GM20000 (cell line): ENCODE measurements at regions not wholly inside any gene's neighbourhood (a gene's known extent, or its start where the extent isn't known, plus 50 kb on each side); places are given as distances from the start of the nearest gene placed in this dataset.

Experiments used
- DNase-seq: peaks from one replicate; pipeline ENCODE4 v3.0.0; 2012; ENCODE audit warnings: low spot score
- TF ChIP-seq, protein P1 (sequence below): IDR thresholded peaks from 2 replicates; pipeline ENCODE4 v1.5.1; 2012; ENCODE audit warnings: mild to moderate bottlenecking, control low read depth; ENCODE audit errors: extremely low read depth, missing control alignments

DNA sequence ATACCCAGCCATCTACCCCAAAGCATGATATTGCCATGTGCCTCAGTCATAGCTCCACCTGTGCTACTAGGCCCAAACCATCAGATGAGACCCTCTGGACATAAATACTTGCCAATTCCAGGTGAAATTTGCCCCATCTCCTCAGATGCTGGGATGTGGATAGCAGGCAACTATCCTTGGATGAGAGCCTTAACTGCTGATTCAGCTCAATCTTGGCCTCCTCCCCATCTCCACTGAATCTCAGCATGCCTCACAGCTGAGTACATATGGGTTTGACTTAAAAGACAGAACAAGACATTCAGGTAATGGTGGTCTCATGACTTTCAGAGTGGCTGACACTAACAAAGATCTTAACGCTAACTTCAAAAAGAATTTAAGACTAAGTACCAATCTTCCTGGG is 50.8 kb upstream of the KLHL13 start:
- no peak for DNase-seq
- TF ChIP-seq, protein P1, sequence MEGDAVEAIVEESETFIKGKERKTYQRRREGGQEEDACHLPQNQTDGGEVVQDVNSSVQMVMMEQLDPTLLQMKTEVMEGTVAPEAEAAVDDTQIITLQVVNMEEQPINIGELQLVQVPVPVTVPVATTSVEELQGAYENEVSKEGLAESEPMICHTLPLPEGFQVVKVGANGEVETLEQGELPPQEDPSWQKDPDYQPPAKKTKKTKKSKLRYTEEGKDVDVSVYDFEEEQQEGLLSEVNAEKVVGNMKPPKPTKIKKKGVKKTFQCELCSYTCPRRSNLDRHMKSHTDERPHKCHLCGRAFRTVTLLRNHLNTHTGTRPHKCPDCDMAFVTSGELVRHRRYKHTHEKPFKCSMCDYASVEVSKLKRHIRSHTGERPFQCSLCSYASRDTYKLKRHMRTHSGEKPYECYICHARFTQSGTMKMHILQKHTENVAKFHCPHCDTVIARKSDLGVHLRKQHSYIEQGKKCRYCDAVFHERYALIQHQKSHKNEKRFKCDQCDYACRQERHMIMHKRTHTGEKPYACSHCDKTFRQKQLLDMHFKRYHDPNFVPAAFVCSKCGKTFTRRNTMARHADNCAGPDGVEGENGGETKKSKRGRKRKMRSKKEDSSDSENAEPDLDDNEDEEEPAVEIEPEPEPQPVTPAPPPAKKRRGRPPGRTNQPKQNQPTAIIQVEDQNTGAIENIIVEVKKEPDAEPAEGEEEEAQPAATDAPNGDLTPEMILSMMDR: no peak

DNA sequence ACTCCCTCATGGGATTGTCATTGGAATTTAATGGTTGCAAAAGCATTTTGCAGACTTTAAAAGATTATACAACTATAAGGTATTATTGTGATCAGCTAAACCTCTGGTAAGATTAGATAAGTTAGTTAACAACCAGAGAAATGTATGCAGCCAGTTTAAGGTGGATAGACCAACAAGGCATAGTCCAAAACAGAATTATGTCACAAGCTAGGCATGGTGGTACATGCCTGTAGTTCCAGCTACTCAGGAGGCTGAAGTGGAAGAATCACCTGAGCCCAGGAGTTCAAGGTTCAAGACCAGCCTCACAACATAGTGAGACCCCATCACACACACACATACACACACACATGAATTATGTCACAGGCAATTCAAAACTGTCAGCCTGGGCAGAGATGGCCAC is 54.7 kb upstream of the KLHL13 start:
- TF ChIP-seq, protein P1: no peak

DNA sequence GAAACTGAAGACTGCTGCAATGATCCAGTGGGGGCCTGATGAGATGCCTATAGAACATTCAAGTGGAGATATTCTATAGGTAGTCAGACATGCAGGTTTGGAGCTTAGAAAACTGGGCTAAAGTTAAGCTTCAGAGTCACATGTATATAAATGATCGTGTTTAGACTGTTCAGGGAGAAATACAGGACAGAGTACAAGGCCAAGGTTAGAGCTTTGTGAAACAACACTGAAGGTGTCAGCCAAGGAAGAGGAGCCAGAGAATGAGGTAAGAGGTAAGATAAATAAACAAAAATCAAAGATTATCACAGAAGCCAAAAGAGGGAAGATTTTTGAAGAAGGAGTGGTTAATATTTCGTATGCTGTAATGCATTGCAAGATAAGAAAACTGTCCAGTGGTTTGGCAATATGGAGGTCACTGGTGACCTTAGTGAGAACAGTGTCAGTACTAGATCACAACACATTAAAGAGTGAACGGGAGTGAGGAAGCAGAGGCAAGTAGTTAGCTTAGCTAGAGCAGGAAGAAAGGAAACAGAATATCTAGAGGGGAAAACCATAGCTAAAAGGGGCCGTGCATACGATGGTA is 58.0 kb upstream of the KLHL13 start:
- TF ChIP-seq, protein P1: no peak
- DNase-seq: no peak

More for the DNA sequence above, 54.7 kb upstream of the KLHL13 start:
- no peak for DNase-seq

DNA sequence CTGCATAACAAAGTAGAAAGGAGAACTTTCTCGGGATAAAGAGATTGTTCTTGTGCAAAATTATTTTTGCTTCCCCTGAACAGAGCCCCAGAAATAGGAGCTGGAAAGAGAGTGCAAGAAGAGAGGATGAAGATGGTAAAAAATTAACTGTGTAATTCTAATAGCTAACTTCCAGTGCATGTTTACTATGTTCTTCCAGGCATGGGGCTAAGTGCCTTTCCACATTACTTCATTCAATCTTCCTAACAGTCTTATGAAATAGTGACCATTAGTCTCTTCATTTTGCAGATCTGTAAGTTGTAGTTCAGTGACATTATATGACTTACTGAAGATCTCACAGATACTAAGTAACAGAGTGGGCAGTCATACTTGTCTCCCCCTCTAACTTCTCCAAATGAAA is 61.1 kb upstream of the KLHL13 start:
- DNase-seq: no peak
- TF ChIP-seq, protein P1: no peak

DNA sequence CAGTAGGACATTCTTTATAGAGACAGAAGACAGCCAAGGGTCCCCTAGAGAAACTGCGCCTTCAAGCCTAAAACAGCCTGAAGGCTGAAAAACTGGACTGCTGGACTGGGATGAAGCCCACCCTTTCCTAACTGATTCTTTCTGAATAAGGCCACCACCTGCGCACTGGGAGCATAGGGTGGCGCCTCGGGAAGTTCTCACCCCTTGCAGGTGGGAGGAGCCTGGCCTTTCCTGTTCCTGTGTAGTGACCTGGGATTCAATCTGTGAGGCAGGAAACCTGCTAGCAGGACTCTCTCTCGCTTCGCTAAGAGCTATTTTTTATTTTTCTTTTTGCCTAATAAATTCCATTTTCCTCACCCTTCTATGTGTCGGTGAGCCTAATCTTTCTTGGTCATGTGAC is 61.8 kb upstream of the KLHL13 start:
- no peak for DNase-seq

DNA sequence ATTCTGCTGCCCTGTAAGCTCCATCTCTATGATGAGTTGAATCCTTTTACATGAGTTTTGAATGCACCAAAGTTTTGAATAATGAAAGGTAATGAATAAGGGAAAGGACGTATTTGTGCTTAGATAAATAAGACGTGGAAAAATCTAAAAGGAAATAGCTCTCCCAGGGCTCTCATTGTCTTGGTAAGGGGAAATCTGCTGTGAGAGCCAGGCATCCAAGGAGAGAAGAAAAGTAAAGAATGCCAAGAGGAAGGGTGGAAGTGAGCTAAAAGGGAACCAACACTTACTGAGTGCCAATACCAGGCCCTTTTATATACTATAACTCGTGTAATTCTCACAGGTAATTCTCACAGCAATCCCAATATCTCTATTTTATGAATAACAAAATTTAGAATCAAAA is 62.6 kb upstream of the KLHL13 start:
- DNase-seq: no peak
- TF ChIP-seq, protein P1: no peak

More for the DNA sequence above, 61.8 kb upstream of the KLHL13 start:
- TF ChIP-seq, protein P1: no peak

DNA sequence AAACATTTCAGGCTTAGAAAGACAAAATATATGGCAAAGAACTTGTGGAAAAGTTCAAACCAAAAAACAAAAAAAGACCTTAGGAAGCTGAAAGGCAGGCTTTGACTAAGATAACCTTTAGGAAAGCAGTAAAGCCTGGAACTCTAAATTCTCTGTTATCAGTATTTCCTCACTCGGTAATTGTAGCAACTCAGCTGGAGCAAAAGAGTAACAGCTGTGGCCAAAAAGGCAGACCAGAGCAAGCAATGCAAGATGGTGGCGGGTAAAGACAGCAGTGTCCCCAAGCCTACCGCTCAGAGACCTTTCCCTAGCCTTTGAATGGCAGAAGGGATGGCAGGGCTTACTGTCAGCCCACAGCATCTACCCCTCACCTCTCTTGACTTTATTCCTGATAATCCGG is 63.1 kb upstream of the KLHL13 start:
- TF ChIP-seq, protein P1: no peak
- no peak for DNase-seq
